GM23338 (cell line): ENCODE measurements at regions not wholly inside any gene's neighbourhood (a gene's known extent, or its start where the extent isn't known, plus 50 kb on each side); places are given as distances from the start of the nearest gene placed in this dataset.

Experiments used
- CREB1 ChIP-seq: fragments of 250-450 bp; sonication (Bioruptor Pico); IDR thresholded peaks from 2 replicates; pipeline ENCODE4 v1.5.0; 2020; ENCODE audit warnings: low read depth, mild to moderate bottlenecking, moderate library complexity
- CTCF ChIP-seq, 2 experiments: fragments of 200-600 bp in 1 of 2; sonication (generic) in 1 of 2; conservative IDR thresholded peaks; 2 replicates each; pipeline versions ENCODE4 v1.5.1 to v1.6.1; 2016 to 2017; ENCODE audit warnings: antibody characterized with exemption in 2 of 2, low read depth in 2 of 2, mild to moderate bottlenecking in 2 of 2, moderate library complexity in 1 of 2
- EZH2 ChIP-seq: fragments of 200-600 bp; sonication (generic); IDR thresholded peaks from one replicate; pipeline ENCODE4 v1.8.0; 2017; ENCODE audit warnings: antibody characterized with exemption, mild to moderate bottlenecking, low read depth; ENCODE audit not compliant: unreplicated experiment
- EZH2phosphoT487 ChIP-seq: fragments of 200-600 bp; sonication (generic); IDR thresholded peaks from one replicate; pipeline ENCODE4 v1.8.1; 2018; ENCODE audit warnings: antibody characterized with exemption; ENCODE audit not compliant: unreplicated experiment
- JUNB ChIP-seq: IDR thresholded peaks from one replicate; pipeline ENCODE4 v1.6.1; 2016; ENCODE audit warnings: antibody characterized with exemption; ENCODE audit not compliant: unreplicated experiment
- POLR2AphosphoS5 ChIP-seq: IDR thresholded peaks from 2 replicates; pipeline ENCODE4 v1.6.1; 2016; ENCODE audit warnings: antibody characterized with exemption, low read depth
- REST ChIP-seq: IDR thresholded peaks from one replicate; pipeline ENCODE4 v1.6.1; 2018; ENCODE audit warnings: antibody characterized with exemption; ENCODE audit not compliant: unreplicated experiment
- STAT1 ChIP-seq: IDR thresholded peaks from one replicate; pipeline ENCODE4 v1.6.1; 2016; ENCODE audit warnings: antibody characterized with exemption; ENCODE audit not compliant: unreplicated experiment
- ZNF114 ChIP-seq: fragments of 250-450 bp; sonication (Bioruptor Pico); IDR thresholded peaks from 2 replicates; pipeline ENCODE4 v1.5.0; 2020; ENCODE audit warnings: mild to moderate bottlenecking, moderate library complexity
- ZNF331 ChIP-seq: fragments of 250-450 bp; sonication (Bioruptor Pico); IDR thresholded peaks from 2 replicates; pipeline ENCODE4 v1.5.0; 2020; ENCODE audit warnings: low read depth, mild to moderate bottlenecking, moderate library complexity
- ZNF462 ChIP-seq: fragments of 250-450 bp; sonication (Bioruptor Pico); IDR thresholded peaks from 2 replicates; pipeline ENCODE4 v1.5.0; 2020; ENCODE audit warnings: mild to moderate bottlenecking, moderate library complexity
- TF ChIP-seq, protein P1 (sequence below): IDR thresholded peaks from 2 replicates; pipeline ENCODE4 v1.6.1; 2016; ENCODE audit warnings: antibody characterized with exemption

DNA sequence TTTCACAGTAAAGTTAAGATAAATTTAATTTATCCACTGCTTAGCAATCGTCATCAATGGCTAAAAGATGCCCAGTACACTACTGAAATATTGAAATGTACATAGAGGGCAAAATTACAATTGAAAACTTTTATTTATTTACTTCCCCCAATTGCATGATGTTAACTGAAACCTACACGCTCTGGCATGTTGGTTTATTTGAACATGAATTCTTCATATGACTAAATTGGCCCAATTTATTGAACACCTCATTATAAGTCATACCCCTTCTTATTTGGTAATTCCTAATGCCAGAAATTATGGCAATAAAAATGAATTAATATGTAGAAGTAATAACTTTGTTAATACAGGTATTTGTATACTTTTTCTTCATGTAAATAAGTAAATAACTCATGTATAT, 183.0 kb upstream of the ZC3H15 start:
- TF ChIP-seq POLR2AphosphoS5 = no peak
- no peak for TF ChIP-seq CTCF (conservative IDR thresholded peaks at IDR 0.05; ENCODE audit: low read depth in 2 of 2)
- no peak for TF ChIP-seq REST
- no peak for TF ChIP-seq EZH2phosphoT487
- TF ChIP-seq EZH2 = no peak
- TF ChIP-seq CREB1 (CRISPR knock-in tag) = no peak
- TF ChIP-seq ZNF114 (CRISPR knock-in tag) = no peak
- no peak for TF ChIP-seq STAT1
- TF ChIP-seq JUNB = no peak
- TF ChIP-seq, protein P1, sequence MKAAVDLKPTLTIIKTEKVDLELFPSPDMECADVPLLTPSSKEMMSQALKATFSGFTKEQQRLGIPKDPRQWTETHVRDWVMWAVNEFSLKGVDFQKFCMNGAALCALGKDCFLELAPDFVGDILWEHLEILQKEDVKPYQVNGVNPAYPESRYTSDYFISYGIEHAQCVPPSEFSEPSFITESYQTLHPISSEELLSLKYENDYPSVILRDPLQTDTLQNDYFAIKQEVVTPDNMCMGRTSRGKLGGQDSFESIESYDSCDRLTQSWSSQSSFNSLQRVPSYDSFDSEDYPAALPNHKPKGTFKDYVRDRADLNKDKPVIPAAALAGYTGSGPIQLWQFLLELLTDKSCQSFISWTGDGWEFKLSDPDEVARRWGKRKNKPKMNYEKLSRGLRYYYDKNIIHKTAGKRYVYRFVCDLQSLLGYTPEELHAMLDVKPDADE = no peak
- no peak for TF ChIP-seq ZNF331
- no peak for TF ChIP-seq ZNF462
